22Rv1 (cell line): ENCODE measurements at regions not wholly inside any gene's neighbourhood (a gene's known extent, or its start where the extent isn't known, plus 50 kb on each side); places are given as distances from the start of the nearest gene placed in this dataset.

Experiments used
- ZFX ChIP-seq: fragments of 450-650 bp; IDR thresholded peaks from 2 replicates; pipeline ENCODE4 v1.6.1; 2017; ENCODE audit warnings: antibody characterized with exemption, borderline replicate concordance
- TF ChIP-seq, protein P1 (sequence below): fragments of 450-650 bp; IDR thresholded peaks from 2 replicates; pipeline ENCODE4 v1.5.1; 2017; ENCODE audit warnings: mild to moderate bottlenecking

DNA sequence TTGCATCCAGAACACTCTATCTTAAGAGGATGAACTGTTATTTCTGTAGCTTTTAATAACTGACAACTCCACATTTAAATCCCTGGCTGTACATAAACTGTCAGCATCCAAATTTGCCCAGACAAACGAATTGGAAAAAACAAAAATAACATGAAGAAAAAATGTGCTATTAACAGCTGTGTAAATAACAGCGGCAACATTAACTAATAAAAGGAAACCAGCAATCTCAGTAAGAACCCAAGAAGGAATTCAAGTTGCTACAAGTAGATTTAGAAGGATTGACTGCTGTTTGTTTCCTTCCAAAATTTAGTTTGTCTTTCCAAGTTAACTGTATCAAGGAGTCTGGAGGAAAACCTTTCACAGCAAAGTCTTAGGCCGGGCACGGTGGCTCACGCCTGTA is 550.6 kb upstream of the MDFIC2 start:
- TF ChIP-seq, protein P1, sequence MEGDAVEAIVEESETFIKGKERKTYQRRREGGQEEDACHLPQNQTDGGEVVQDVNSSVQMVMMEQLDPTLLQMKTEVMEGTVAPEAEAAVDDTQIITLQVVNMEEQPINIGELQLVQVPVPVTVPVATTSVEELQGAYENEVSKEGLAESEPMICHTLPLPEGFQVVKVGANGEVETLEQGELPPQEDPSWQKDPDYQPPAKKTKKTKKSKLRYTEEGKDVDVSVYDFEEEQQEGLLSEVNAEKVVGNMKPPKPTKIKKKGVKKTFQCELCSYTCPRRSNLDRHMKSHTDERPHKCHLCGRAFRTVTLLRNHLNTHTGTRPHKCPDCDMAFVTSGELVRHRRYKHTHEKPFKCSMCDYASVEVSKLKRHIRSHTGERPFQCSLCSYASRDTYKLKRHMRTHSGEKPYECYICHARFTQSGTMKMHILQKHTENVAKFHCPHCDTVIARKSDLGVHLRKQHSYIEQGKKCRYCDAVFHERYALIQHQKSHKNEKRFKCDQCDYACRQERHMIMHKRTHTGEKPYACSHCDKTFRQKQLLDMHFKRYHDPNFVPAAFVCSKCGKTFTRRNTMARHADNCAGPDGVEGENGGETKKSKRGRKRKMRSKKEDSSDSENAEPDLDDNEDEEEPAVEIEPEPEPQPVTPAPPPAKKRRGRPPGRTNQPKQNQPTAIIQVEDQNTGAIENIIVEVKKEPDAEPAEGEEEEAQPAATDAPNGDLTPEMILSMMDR: no peak
- TF ChIP-seq ZFX: no peak
